ENCODE measurements at regions not wholly inside any gene's neighbourhood (a gene's known extent, or its start where the extent isn't known, plus 50 kb on each side); places are given as distances from the start of the nearest gene placed in this dataset.

- no peak for TF ChIP-seq CTCF (IDR thresholded peaks at IDR 0.05)
- TF ChIP-seq POLR2A (IDR thresholded peaks at IDR 0.05) = no peak
Observed at GRCh38 chr12:127268213-127268612, 998.8 kb upstream of the TMEM132C start.
